Mesothelial cell of epicardium (in vitro differentiated cells): ENCODE measurements at regions not wholly inside any gene's neighbourhood (a gene's known extent, or its start where the extent isn't known, plus 50 kb on each side); places are given as distances from the start of the nearest gene placed in this dataset.
"Not testable (repeated sequence)": the region's sequence is repeated elsewhere in the genome, so short reads cannot be mapped to it uniquely, and the experiment has no call there.

ENCODE experiments used
- DNase-seq, 2 experiments: peaks; one replicate each; pipeline ENCODE4 v3.0.0; 2021; ENCODE audit warnings: low spot score in 2 of 2; ENCODE audit not compliant: unreplicated experiment in 2 of 2
- H3K27ac Mint-ChIP-seq: 2 replicates; pipeline ENCODE4 v1.8.0; 2021; ENCODE audit warnings: mixed read lengths
- H3K27me3 Mint-ChIP-seq: 2 replicates; pipeline ENCODE4 v1.8.0; 2021; ENCODE audit warnings: low read depth, mixed read lengths
- H3K36me3 Mint-ChIP-seq: 2 replicates; pipeline ENCODE4 v1.8.0; 2021; ENCODE audit warnings: mixed read lengths
- H3K4me1 Mint-ChIP-seq: 2 replicates; pipeline ENCODE4 v1.8.0; 2021; ENCODE audit warnings: mixed read lengths
- H3K4me3 Mint-ChIP-seq: 2 replicates; pipeline ENCODE4 v1.8.0; 2021; ENCODE audit warnings: mild to moderate bottlenecking, moderate library complexity, mixed read lengths
- H3K9me3 Mint-ChIP-seq: 2 replicates; pipeline ENCODE4 v1.8.0; 2021; ENCODE audit warnings: mixed read lengths
- TF ChIP-seq, protein P1 (sequence below): fragments of 200-600 bp; sonication (generic); IDR thresholded peaks from one replicate; pipeline ENCODE4 v1.5.0; 2021; ENCODE audit warnings: antibody characterized with exemption; ENCODE audit not compliant: unreplicated experiment

DNA sequence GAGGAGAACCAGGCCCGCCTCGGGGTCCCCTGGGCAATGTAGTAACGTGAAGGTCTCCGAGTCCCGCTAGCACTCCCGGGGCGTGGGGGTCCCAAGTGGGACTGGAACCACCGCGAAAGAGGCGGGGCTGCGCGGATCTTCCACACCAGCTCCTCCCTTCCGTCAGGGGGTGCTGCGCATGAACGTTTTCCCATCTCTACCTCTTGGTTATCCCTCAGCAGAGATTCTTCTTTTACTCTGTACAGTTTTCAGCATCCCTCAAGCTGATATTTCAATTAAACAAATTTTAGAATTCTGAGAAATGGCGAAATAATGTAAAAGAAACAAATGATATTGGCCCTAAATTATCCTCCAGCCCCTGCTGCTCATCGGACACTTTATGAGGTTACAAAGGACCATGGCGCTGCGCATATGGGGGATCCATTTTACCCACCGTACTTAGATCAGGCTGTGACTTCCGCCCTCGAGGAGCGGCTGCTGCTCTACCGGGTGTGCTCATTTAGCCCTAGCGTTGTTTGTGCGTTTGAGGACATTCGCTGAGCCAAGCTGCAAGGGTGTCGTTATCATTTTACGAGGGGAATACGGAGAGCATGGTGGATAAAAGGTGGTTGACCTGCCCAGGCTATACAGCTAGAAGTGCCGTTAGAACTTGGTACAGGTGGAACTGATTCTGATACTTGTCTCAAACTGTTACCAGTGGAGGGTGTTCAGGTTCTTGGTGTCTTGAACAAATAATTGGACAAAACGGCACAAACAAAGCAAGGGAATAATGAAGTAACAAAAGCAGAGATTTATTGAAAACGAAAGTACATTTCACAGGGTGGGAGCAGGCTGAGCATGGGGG is 75.2 kb upstream of the CHD6 start:
- peaks cover 31% of the 10 kb centered on the region for H3K27me3 Mint-ChIP-seq
- DNase-seq, result peak; percentile 42 to 59
- peak overlapping the region; percentile 88 for H3K4me3 Mint-ChIP-seq
- H3K36me3 Mint-ChIP-seq, result no peaks in the 10 kb centered on the region
- H3K9me3 Mint-ChIP-seq, result no peaks in the 10 kb centered on the region
- TF ChIP-seq, protein P1, sequence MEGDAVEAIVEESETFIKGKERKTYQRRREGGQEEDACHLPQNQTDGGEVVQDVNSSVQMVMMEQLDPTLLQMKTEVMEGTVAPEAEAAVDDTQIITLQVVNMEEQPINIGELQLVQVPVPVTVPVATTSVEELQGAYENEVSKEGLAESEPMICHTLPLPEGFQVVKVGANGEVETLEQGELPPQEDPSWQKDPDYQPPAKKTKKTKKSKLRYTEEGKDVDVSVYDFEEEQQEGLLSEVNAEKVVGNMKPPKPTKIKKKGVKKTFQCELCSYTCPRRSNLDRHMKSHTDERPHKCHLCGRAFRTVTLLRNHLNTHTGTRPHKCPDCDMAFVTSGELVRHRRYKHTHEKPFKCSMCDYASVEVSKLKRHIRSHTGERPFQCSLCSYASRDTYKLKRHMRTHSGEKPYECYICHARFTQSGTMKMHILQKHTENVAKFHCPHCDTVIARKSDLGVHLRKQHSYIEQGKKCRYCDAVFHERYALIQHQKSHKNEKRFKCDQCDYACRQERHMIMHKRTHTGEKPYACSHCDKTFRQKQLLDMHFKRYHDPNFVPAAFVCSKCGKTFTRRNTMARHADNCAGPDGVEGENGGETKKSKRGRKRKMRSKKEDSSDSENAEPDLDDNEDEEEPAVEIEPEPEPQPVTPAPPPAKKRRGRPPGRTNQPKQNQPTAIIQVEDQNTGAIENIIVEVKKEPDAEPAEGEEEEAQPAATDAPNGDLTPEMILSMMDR, result no peak
- peaks cover 8% of the 10 kb centered on the region for H3K4me1 Mint-ChIP-seq
- H3K27ac Mint-ChIP-seq, result peak overlapping the region; percentile 92

DNA sequence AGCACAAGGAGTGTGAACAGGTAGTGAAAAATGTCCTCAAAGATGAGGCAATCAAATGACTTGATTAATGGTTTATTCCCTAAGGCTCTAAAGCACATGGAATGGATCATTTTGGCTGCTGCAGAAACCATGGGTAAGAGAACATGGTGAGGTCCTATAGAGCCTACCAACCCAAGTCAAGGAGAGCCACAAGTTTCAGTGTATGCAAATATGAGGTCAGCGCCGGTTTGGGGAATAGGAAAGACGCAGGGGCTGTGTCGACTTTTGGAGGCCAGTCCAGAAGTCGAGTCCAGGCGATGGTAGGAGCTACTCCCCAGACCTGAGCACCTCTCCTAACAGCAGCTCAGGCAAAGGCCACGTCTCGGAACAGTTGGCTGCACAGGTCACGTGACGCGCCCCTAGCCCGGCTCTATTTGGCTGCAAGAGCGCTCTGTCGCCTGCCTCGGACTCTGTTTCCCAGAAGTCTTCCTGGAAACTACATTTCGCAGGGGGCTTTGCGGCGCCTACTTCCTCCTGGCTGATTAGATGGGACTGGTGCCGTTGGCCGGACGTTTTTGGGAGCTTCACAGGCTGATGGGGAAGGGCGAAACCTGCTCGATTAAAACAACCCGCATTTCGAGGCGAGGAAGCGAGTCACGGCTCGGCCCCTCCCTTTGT is 74.4 kb upstream of the CHD6 start:
- peak overlapping the region; percentile 88 for H3K4me3 Mint-ChIP-seq
- H3K9me3 Mint-ChIP-seq, result no peaks in the 10 kb centered on the region
- DNase-seq, result peak; percentile 43 to 74
- H3K27ac Mint-ChIP-seq, result peak overlapping the region; percentile 92
- H3K4me1 Mint-ChIP-seq, result peaks cover 6% of the 10 kb centered on the region
- peaks cover 31% of the 10 kb centered on the region for H3K27me3 Mint-ChIP-seq
- no peaks in the 10 kb centered on the region for H3K36me3 Mint-ChIP-seq
- TF ChIP-seq, protein P1, result no peak

DNA sequence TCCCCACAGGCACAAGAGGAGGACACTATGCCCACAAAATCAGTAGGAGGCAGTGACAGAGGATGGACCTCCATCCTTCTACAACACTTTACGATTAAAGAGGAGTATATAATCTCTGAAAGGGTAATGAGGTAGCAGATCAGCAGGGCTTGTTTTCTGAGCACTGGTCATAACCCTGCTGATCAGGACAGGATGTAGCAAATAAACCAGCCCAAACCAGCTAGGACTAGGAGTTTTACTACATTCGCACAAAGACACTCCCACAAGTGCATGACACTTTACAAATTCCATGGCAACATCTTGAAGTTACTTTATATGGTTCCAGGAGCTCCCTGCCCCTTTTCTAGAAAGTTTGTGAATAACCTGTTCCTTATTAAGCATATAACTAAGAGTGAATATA is 73.3 kb upstream of the CHD6 start:
- H3K4me1 Mint-ChIP-seq, result peaks cover 5% of the 10 kb centered on the region
- no peaks in the 10 kb centered on the region for H3K9me3 Mint-ChIP-seq
- no peak overlapping the region for H3K4me3 Mint-ChIP-seq
- no peaks in the 10 kb centered on the region for H3K36me3 Mint-ChIP-seq
- TF ChIP-seq, protein P1, result no peak
- H3K27me3 Mint-ChIP-seq, result peaks cover 35% of the 10 kb centered on the region
- no peak overlapping the region for H3K27ac Mint-ChIP-seq
- DNase-seq, result no peak

DNA sequence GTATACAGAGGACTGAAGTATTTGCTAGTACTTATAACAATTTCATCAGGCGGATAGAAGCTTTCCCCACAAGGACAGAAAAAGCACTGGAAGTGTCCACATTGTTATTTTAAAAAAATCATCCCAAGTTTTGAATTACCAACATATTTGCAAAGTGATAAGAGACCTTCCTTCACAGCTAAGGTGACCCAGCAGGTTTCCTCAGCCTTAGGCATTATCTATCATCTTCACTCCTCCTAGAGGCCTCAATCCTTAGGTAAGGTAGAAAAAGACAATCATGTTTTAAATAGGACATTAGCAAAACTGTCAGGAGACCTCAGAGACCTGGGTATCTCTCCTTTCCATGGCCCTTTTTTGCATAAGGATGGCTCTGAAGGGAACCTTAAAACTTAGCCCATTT is 72.5 kb upstream of the CHD6 start:
- Mint-ChIP-seq H3K36me3 (no peaks in the 10 kb centered on the region), H3K4me1 (peaks cover 5% of the 10 kb centered on the region), H3K4me3 (no peak overlapping the region), H3K27me3 (peaks cover 33% of the 10 kb centered on the region), H3K9me3 (no peaks in the 10 kb centered on the region), H3K27ac (no peak overlapping the region)
- TF ChIP-seq, protein P1, result no peak
- no peak for DNase-seq

DNA sequence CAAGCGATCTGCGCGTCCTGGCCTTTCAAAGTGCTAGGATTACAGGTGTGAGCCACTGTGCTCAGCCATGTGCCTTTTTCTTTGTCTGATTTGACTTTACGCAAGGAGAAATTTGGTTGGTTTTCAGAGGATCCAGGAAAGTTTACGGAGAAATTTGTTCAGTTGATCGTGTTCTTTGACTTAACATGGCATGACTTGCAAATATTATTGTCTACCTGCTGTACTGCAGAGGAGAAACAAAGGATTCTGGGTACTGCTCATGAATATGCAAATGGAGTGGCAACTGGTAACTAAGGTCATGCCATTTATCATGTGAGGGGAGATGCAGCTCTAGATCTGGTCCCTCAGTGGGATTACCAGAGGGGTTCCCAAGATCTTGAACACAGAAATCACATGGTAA is 68.8 kb upstream of the CHD6 start:
- Mint-ChIP-seq H3K4me3 (no peak overlapping the region), H3K4me1 (no peaks in the 10 kb centered on the region), H3K27ac (no peak overlapping the region), H3K9me3 (no peaks in the 10 kb centered on the region), H3K36me3 (no peaks in the 10 kb centered on the region), H3K27me3 (peaks cover 32% of the 10 kb centered on the region)
- DNase-seq, result no peak
- TF ChIP-seq, protein P1, result no peak

DNA sequence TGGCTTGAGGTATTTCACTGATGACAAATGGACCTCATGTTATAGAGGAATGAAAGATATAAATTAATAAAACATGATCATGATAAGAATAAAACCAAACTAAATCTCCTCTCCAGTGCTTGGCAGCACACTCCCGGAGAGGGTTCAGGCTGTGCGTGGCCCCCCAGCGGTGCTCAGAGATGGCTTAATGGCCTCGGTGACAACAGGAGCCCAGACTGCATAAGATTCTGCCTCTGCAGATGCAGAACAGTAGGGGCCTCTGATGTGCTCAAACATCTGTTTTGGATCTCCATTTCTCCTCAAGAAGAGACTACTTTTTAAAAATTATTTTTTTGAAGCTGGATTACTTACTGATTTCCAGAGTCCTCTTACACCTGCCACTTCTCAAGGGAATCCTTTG is 67.0 kb upstream of the CHD6 start:
- H3K4me3 Mint-ChIP-seq, H3K9me3 Mint-ChIP-seq, H3K4me1 Mint-ChIP-seq, DNase-seq, H3K27ac Mint-ChIP-seq, H3K36me3 Mint-ChIP-seq: not testable (repeated sequence)
- H3K27me3 Mint-ChIP-seq, result peaks cover 34% of the 10 kb centered on the region
